ENCODE measurements at regions not wholly inside any gene's neighbourhood (a gene's known extent, or its start where the extent isn't known, plus 50 kb on each side); places are given as distances from the start of the nearest gene placed in this dataset.

- Histone ChIP-seq H3K9me3 (ENCODE audit: control insufficient read depth, insufficient read depth, low read length) (no peaks in the 10 kb centered on the region), H3K4me1 (ENCODE audit: control insufficient read depth, insufficient read depth, low read length) (no peaks in the 10 kb centered on the region), H3K4me3 (ENCODE audit: low read depth, low read length) (no peak overlapping the region), H3K27ac (ENCODE audit: low read depth, low read length) (no peak overlapping the region), H3K27me3 (ENCODE audit: control insufficient read depth, insufficient read depth, low read length) (peaks cover 4% of the 10 kb centered on the region), H3K36me3 (ENCODE audit: control insufficient read depth, insufficient read depth, low read length) (no peaks in the 10 kb centered on the region)
- no peak for DNase-seq (ENCODE audit: low read depth in 4 of 6, low spot score in 6 of 6)
- 77% methylated on average over 7 of the region's 10 CpGs for WGBS (ENCODE audit: insufficient coverage)
Observed at GRCh38 chr4:111628437-111628836, 516.8 kb upstream of the FAM241A start.

GRCh38 chr4:111630705-111631104, 514.5 kb upstream of the FAM241A start:
- WGBS (ENCODE audit: insufficient coverage): 50% methylated on average over 1 of the region's 2 CpGs
- peaks cover 4% of the 10 kb centered on the region for H3K27me3 ChIP-seq (ENCODE audit: control insufficient read depth, insufficient read depth, low read length)
- peak in 4 of 6 donors; percentile 32 to 88 (median 50) for DNase-seq (ENCODE audit: low read depth in 4 of 6, low spot score in 6 of 6)
- H3K27ac ChIP-seq (ENCODE audit: low read depth, low read length): no peak overlapping the region
- H3K4me3 ChIP-seq (ENCODE audit: low read depth, low read length): no peak overlapping the region
- H3K9me3 ChIP-seq (ENCODE audit: control insufficient read depth, insufficient read depth, low read length): no peaks in the 10 kb centered on the region
- no peaks in the 10 kb centered on the region for H3K36me3 ChIP-seq (ENCODE audit: control insufficient read depth, insufficient read depth, low read length)
- H3K4me1 ChIP-seq (ENCODE audit: control insufficient read depth, insufficient read depth, low read length): no peaks in the 10 kb centered on the region

GRCh38 chr4:111631215-111631999, 513.8 kb upstream of the FAM241A start:
- Histone ChIP-seq H3K36me3 (ENCODE audit: control insufficient read depth, insufficient read depth, low read length) (no peaks in the 10 kb centered on the region), H3K27me3 (ENCODE audit: control insufficient read depth, insufficient read depth, low read length) (peaks cover 4% of the 10 kb centered on the region), H3K4me3 (ENCODE audit: low read depth, low read length) (no peak overlapping the region), H3K9me3 (ENCODE audit: control insufficient read depth, insufficient read depth, low read length) (no peaks in the 10 kb centered on the region), H3K4me1 (ENCODE audit: control insufficient read depth, insufficient read depth, low read length) (no peaks in the 10 kb centered on the region), H3K27ac (ENCODE audit: low read depth, low read length) (no peak overlapping the region)
- 60% methylated on average over 1 of the region's 2 CpGs for WGBS (ENCODE audit: insufficient coverage)
- peak in 3 of 6 donors; percentile 6 to 77 (median 40) for DNase-seq (ENCODE audit: low read depth in 4 of 6, low spot score in 6 of 6)

- Histone ChIP-seq H3K27me3 (ENCODE audit: control insufficient read depth, insufficient read depth, low read length) (peaks cover 4% of the 10 kb centered on the region), H3K4me3 (ENCODE audit: low read depth, low read length) (no peak overlapping the region), H3K36me3 (ENCODE audit: control insufficient read depth, insufficient read depth, low read length) (no peaks in the 10 kb centered on the region), H3K9me3 (ENCODE audit: control insufficient read depth, insufficient read depth, low read length) (no peaks in the 10 kb centered on the region), H3K27ac (ENCODE audit: low read depth, low read length) (no peak overlapping the region), H3K4me1 (ENCODE audit: control insufficient read depth, insufficient read depth, low read length) (no peaks in the 10 kb centered on the region)
- DNase-seq (ENCODE audit: low read depth in 4 of 6, low spot score in 6 of 6): no peak
- WGBS (ENCODE audit: insufficient coverage): 80% methylated on average over 1 of the region's 1 CpG
Observed at GRCh38 chr4:111632641-111633151, 512.6 kb upstream of the FAM241A start.

- peaks cover 4% of the 10 kb centered on the region for H3K27me3 ChIP-seq (ENCODE audit: control insufficient read depth, insufficient read depth, low read length)
- no peak for DNase-seq (ENCODE audit: low read depth in 4 of 6, low spot score in 6 of 6)
- WGBS (ENCODE audit: insufficient coverage): no CpG with 5 or more reads among the region's 7 CpGs
Observed at GRCh38 chr4:111633663-111634266, 511.5 kb upstream of the FAM241A start.

GRCh38 chr4:111635646-111636045, 509.6 kb upstream of the FAM241A start:
- Histone ChIP-seq H3K4me3 (ENCODE audit: low read depth, low read length) (no peak overlapping the region), H3K27me3 (ENCODE audit: control insufficient read depth, insufficient read depth, low read length) (peaks cover 4% of the 10 kb centered on the region), H3K9me3 (ENCODE audit: control insufficient read depth, insufficient read depth, low read length) (no peaks in the 10 kb centered on the region), H3K36me3 (ENCODE audit: control insufficient read depth, insufficient read depth, low read length) (no peaks in the 10 kb centered on the region), H3K27ac (ENCODE audit: low read depth, low read length) (no peak overlapping the region), H3K4me1 (ENCODE audit: control insufficient read depth, insufficient read depth, low read length) (no peaks in the 10 kb centered on the region)
- WGBS (ENCODE audit: insufficient coverage): no CpG with 5 or more reads among the region's 1 CpG
- DNase-seq (ENCODE audit: low read depth in 4 of 6, low spot score in 6 of 6): no peak

More at GRCh38 chr4:111633663-111634266, 511.5 kb upstream of the FAM241A start:
- Histone ChIP-seq H3K4me3 (ENCODE audit: low read depth, low read length) (no peak overlapping the region), H3K9me3 (ENCODE audit: control insufficient read depth, insufficient read depth, low read length) (no peaks in the 10 kb centered on the region), H3K27ac (ENCODE audit: low read depth, low read length) (no peak overlapping the region), H3K4me1 (ENCODE audit: control insufficient read depth, insufficient read depth, low read length) (no peaks in the 10 kb centered on the region), H3K36me3 (ENCODE audit: control insufficient read depth, insufficient read depth, low read length) (no peaks in the 10 kb centered on the region)

GRCh38 chr4:111636961-111637585, 508.2 kb upstream of the FAM241A start:
- no CpG with 5 or more reads among the region's 2 CpGs for WGBS (ENCODE audit: insufficient coverage)
- H3K27me3 ChIP-seq (ENCODE audit: control insufficient read depth, insufficient read depth, low read length): peaks cover 3% of the 10 kb centered on the region
- H3K9me3 ChIP-seq (ENCODE audit: control insufficient read depth, insufficient read depth, low read length): no peaks in the 10 kb centered on the region
- H3K36me3 ChIP-seq (ENCODE audit: control insufficient read depth, insufficient read depth, low read length): no peaks in the 10 kb centered on the region
- H3K4me1 ChIP-seq (ENCODE audit: control insufficient read depth, insufficient read depth, low read length): no peaks in the 10 kb centered on the region
- DNase-seq (ENCODE audit: low read depth in 4 of 6, low spot score in 6 of 6): no peak
- no peak overlapping the region for H3K4me3 ChIP-seq (ENCODE audit: low read depth, low read length)
- H3K27ac ChIP-seq (ENCODE audit: low read depth, low read length): no peak overlapping the region

GRCh38 chr4:111639120-111639690, 506.0 kb upstream of the FAM241A start:
- H3K27me3 ChIP-seq (ENCODE audit: control insufficient read depth, insufficient read depth, low read length): no peaks in the 10 kb centered on the region
- no peak overlapping the region for H3K27ac ChIP-seq (ENCODE audit: low read depth, low read length)
- no peak overlapping the region for H3K4me3 ChIP-seq (ENCODE audit: low read depth, low read length)
- no CpG with 5 or more reads among the region's 3 CpGs for WGBS (ENCODE audit: insufficient coverage)
- no peaks in the 10 kb centered on the region for H3K36me3 ChIP-seq (ENCODE audit: control insufficient read depth, insufficient read depth, low read length)
- no peaks in the 10 kb centered on the region for H3K9me3 ChIP-seq (ENCODE audit: control insufficient read depth, insufficient read depth, low read length)
- no peak for DNase-seq (ENCODE audit: low read depth in 4 of 6, low spot score in 6 of 6)
- H3K4me1 ChIP-seq (ENCODE audit: control insufficient read depth, insufficient read depth, low read length): no peaks in the 10 kb centered on the region

GRCh38 chr4:111639876-111640275, 505.4 kb upstream of the FAM241A start:
- Histone ChIP-seq H3K27ac (ENCODE audit: low read depth, low read length) (no peak overlapping the region), H3K9me3 (ENCODE audit: control insufficient read depth, insufficient read depth, low read length) (no peaks in the 10 kb centered on the region), H3K4me1 (ENCODE audit: control insufficient read depth, insufficient read depth, low read length) (no peaks in the 10 kb centered on the region), H3K36me3 (ENCODE audit: control insufficient read depth, insufficient read depth, low read length) (no peaks in the 10 kb centered on the region), H3K4me3 (ENCODE audit: low read depth, low read length) (no peak overlapping the region), H3K27me3 (ENCODE audit: control insufficient read depth, insufficient read depth, low read length) (no peaks in the 10 kb centered on the region)
- DNase-seq (ENCODE audit: low read depth in 4 of 6, low spot score in 6 of 6): no peak
- WGBS (ENCODE audit: insufficient coverage): 25% methylated on average over 2 of the region's 6 CpGs
